Peyer's patch (tissue), 4 donors: ENCODE measurements at regions not wholly inside any gene's neighbourhood (a gene's known extent, or its start where the extent isn't known, plus 50 kb on each side); places are given as distances from the start of the nearest gene placed in this dataset.

Source experiments
- DNase-seq, 3 donors: peaks; one replicate each; pipeline ENCODE4 v3.0.0-alpha.2; 2017 to 2019
- H3K27ac ChIP-seq, 4 donors: fragments of 200-600 bp; sonication (generic); one replicate each; pipeline ENCODE4 v1.5.1; 2016 to 2019
- H3K27me3 ChIP-seq, 2 donors: fragments of 200-600 bp; sonication (generic); one replicate each; pipeline ENCODE4 v1.5.1; 2019
- H3K36me3 ChIP-seq, 3 donors: fragments of 200-600 bp; sonication (generic); one replicate each; pipeline ENCODE4 v1.5.1; 2016 to 2019
- H3K4me1 ChIP-seq, 4 donors: fragments of 200-600 bp; sonication (generic); one replicate each; pipeline ENCODE4 v1.5.1; 2016 to 2019
- H3K4me3 ChIP-seq, 4 donors: fragments of 200-600 bp; sonication (generic); 1 replicate in 3 of 4; 2 replicates in 1 of 4; pipeline ENCODE4 v1.5.1; 2016 to 2019; ENCODE audit warnings: mild to moderate bottlenecking in 1 of 4
- H3K9me3 ChIP-seq, 4 donors: fragments of 200-600 bp; sonication (generic); one replicate each; pipeline ENCODE4 v1.5.1; 2016 to 2019; ENCODE audit warnings: mild to moderate bottlenecking in 1 of 4
- CTCF ChIP-seq, 6 experiments: fragments of 450-650 bp in 4 of 6; fragments of 200-600 bp in 2 of 6; sonication (generic) in 1 of 6; IDR thresholded peaks; one replicate each; pipeline ENCODE4 v1.5.1; 2017 to 2019; ENCODE audit warnings: antibody characterized with exemption in 6 of 6, mild to moderate bottlenecking in 3 of 6, moderate library complexity in 1 of 6
- POLR2A ChIP-seq, 2 donors: fragments of 450-650 bp; IDR thresholded peaks; one replicate each; pipeline ENCODE4 v1.5.1; 2017; ENCODE audit warnings: antibody characterized with exemption in 2 of 2, mild to moderate bottlenecking in 2 of 2, moderate library complexity in 2 of 2

- Histone ChIP-seq H3K27me3 (no peaks in the 10 kb centered on the region), H3K4me1 (peaks cover 0 to 10% (median 0%) of the 10 kb centered on the region in 4 donors), H3K27ac (no peak overlapping the region), H3K4me3 (no peak overlapping the region), H3K36me3 (no peaks in the 10 kb centered on the region), H3K9me3 (no peaks in the 10 kb centered on the region)
- peak in 1 of 3 donors; percentile 33 for DNase-seq
- TF ChIP-seq CTCF (IDR thresholded peaks at IDR 0.05): no peak
- TF ChIP-seq POLR2A (IDR thresholded peaks at IDR 0.05): no peak
Measured at GRCh38 chr11:71340086-71340606, 87.8 kb upstream of the SHANK2 start.

- H3K9me3 ChIP-seq: no peaks in the 10 kb centered on the region
- H3K36me3 ChIP-seq: no peaks in the 10 kb centered on the region
- DNase-seq: peak in 1 of 3 donors; percentile 36
- no peaks in the 10 kb centered on the region for H3K27me3 ChIP-seq
- peaks cover 0 to 10% (median 0%) of the 10 kb centered on the region in 4 donors for H3K4me1 ChIP-seq
- no peak overlapping the region for H3K4me3 ChIP-seq
- TF ChIP-seq CTCF (IDR thresholded peaks at IDR 0.05): no peak
- TF ChIP-seq POLR2A (IDR thresholded peaks at IDR 0.05): no peak
- H3K27ac ChIP-seq: peak overlapping the region in 1 of 4 donors; percentile 61
Measured at GRCh38 chr11:71339396-71339881, 87.1 kb upstream of the SHANK2 start.

GRCh38 chr11:71338801-71339395, 86.5 kb upstream of the SHANK2 start:
- H3K9me3 ChIP-seq: peaks cover 0 to 5% (median 0%) of the 10 kb centered on the region in 4 donors
- TF ChIP-seq CTCF (IDR thresholded peaks at IDR 0.05) (no peak), POLR2A (IDR thresholded peaks at IDR 0.05) (no peak)
- peak overlapping the region in 1 of 4 donors; percentile 61 for H3K27ac ChIP-seq
- H3K4me1 ChIP-seq: peaks cover 0 to 10% (median 0%) of the 10 kb centered on the region in 4 donors
- no peaks in the 10 kb centered on the region for H3K27me3 ChIP-seq
- no peaks in the 10 kb centered on the region for H3K36me3 ChIP-seq
- H3K4me3 ChIP-seq: no peak overlapping the region
- DNase-seq: no peak

GRCh38 chr11:71336996-71337754, 84.8 kb upstream of the SHANK2 start:
- TF ChIP-seq CTCF (IDR thresholded peaks at IDR 0.05) (no peak), POLR2A (IDR thresholded peaks at IDR 0.05) (no peak)
- Histone ChIP-seq H3K27me3 (no peaks in the 10 kb centered on the region), H3K4me3 (no peak overlapping the region), H3K36me3 (no peaks in the 10 kb centered on the region), H3K27ac (no peak overlapping the region), H3K9me3 (peaks cover 0 to 17% (median 0%) of the 10 kb centered on the region in 4 donors), H3K4me1 (peaks cover 0 to 10% (median 0%) of the 10 kb centered on the region in 4 donors)
- no peak for DNase-seq

- Histone ChIP-seq H3K4me3 (no peak overlapping the region), H3K27me3 (no peaks in the 10 kb centered on the region), H3K27ac (no peak overlapping the region), H3K36me3 (no peaks in the 10 kb centered on the region), H3K9me3 (peaks cover 0 to 17% (median 0%) of the 10 kb centered on the region in 4 donors), H3K4me1 (peaks cover 0 to 10% (median 0%) of the 10 kb centered on the region in 4 donors)
- no peak for DNase-seq
- TF ChIP-seq CTCF (IDR thresholded peaks at IDR 0.05) (no peak), POLR2A (IDR thresholded peaks at IDR 0.05) (no peak)
Measured at GRCh38 chr11:71336176-71336995, 84.0 kb upstream of the SHANK2 start.
